ENCODE measurements at regions not wholly inside any gene's neighbourhood (a gene's known extent, or its start where the extent isn't known, plus 50 kb on each side); places are given as distances from the start of the nearest gene placed in this dataset.

- TF ChIP-seq MXD4 (CRISPR knock-in tag; IDR thresholded peaks at IDR 0.05; ENCODE audit: borderline replicate concordance): no peak
- no peak for TF ChIP-seq SMAD3 (CRISPR knock-in tag; IDR thresholded peaks at IDR 0.05; ENCODE audit: borderline replicate concordance)
- TF ChIP-seq CTCF (IDR thresholded peaks at IDR 0.05): no peak
- TF ChIP-seq IRF1 (CRISPR knock-in tag; IDR thresholded peaks at IDR 0.05): no peak
- TF ChIP-seq ZNF263 (CRISPR knock-in tag; IDR thresholded peaks at IDR 0.05; ENCODE audit: low read depth): no peak
- TF ChIP-seq NR3C1 (CRISPR knock-in tag; conservative IDR thresholded peaks at IDR 0.05; ENCODE audit: low read depth): no peak
- no peak for TF ChIP-seq CREB1 (CRISPR knock-in tag; IDR thresholded peaks at IDR 0.05)
- TF ChIP-seq GABPB1 (CRISPR knock-in tag; IDR thresholded peaks at IDR 0.05): no peak
- TF ChIP-seq JUN (CRISPR knock-in tag; IDR thresholded peaks at IDR 0.05): no peak
- TF ChIP-seq ELF4 (CRISPR knock-in tag; IDR thresholded peaks at IDR 0.05; ENCODE audit: low read depth): no peak
- TF ChIP-seq SP1 (CRISPR knock-in tag; conservative IDR thresholded peaks at IDR 0.05): no peak
- TF ChIP-seq ATF3 (CRISPR knock-in tag; conservative IDR thresholded peaks at IDR 0.05): no peak
Measured at GRCh38 chr10:107244122-107244521, 79.6 kb upstream of the SORCS1 start.

All from WTC11 (cell line).